K562 (cell line): ENCODE measurements at regions not wholly inside any gene's neighbourhood (a gene's known extent, or its start where the extent isn't known, plus 50 kb on each side); places are given as distances from the start of the nearest gene placed in this dataset.

Experiments used
- ATAC-seq: fragments of 200-7000 bp; cut with Tn5 transposase; 3 replicates; pipeline ENCODE4 v1.9.1; 2020; ENCODE audit warnings: moderate library complexity
- BruUV-seq: library from RNA; stranded (reverse); fragments of 400-500 nt; replicated peaks from 2 replicates; lab custom pipeline; 2021; lab: Mats Ljungman, UMichigan
- CTCF ChIA-PET: fragments of 300-600 bp; formaldehyde crosslinking; extraction: SDS; loops from one replicate; lab custom pipeline; 2021; ENCODE audit warnings: low intra/inter-chr PET ratio; lab: Yijun Ruan, JAX
- POLR2A ChIA-PET: fragments of 300-600, 350-650 bp; sonication (Branson Sonifier 250); formaldehyde crosslinking; extraction: SDS; loops from one replicate; lab custom pipeline; 2021; ENCODE audit warnings: antibody characterized with exemption, inconsistent platforms; lab: Yijun Ruan, JAX
- DNase-seq, 4 experiments: peaks; one replicate each; pipeline versions ENCODE4 v3.0.0 to v3.0.0-alpha.2; 2011 to 2018; ENCODE audit warnings: low spot score in 3 of 4, mixed read lengths in 3 of 4; ENCODE audit errors: extremely low read depth in 1 of 4
- FAIRE-seq: peaks from 2 replicates; lab custom pipeline; 2011; peaks lifted over from hg19 to GRCh38; lab: Jason Lieb, UNC
- H2AFZ ChIP-seq: 2 replicates; pipeline ENCODE4 v1.6.0; 2011; ENCODE audit warnings: low read depth, low read length, control low read depth, inconsistent platforms
- H3K27ac ChIP-seq: fragments of 200-600 bp; 3 replicates; pipeline ENCODE4 v1.8.0; 2011; ENCODE audit warnings: low read depth, mild to moderate bottlenecking, control low read depth, inconsistent platforms, low read length, moderate library complexity, mixed read lengths; ENCODE audit errors: extremely low read depth
- H3K27me3 ChIP-seq, 2 experiments: fragments of 300-600 bp in 1 of 2; 2 replicates in 1 of 2; 3 replicates in 1 of 2; pipeline versions ENCODE4 v1.6.0 to v1.8.0; 2011; ENCODE audit warnings: inconsistent platforms in 2 of 2, low read length in 2 of 2, mild to moderate bottlenecking in 1 of 2, mixed read lengths in 1 of 2, moderate library complexity in 1 of 2; ENCODE audit not compliant: control insufficient read depth in 2 of 2, insufficient read depth in 2 of 2
- H3K36me3 ChIP-seq: fragments of 300-600 bp; 3 replicates; pipeline ENCODE4 v1.8.0; 2011; ENCODE audit warnings: mild to moderate bottlenecking, low read length, inconsistent platforms; ENCODE audit not compliant: control insufficient read depth, insufficient read depth
- H3K4me1 ChIP-seq, 2 experiments: fragments of 200-600 bp in 1 of 2; replicated peaks in 1 of 2; 2 replicates in 1 of 2; 3 replicates in 1 of 2; pipeline versions ENCODE4 v1.5.1 to v1.8.0; 2011; ENCODE audit warnings: inconsistent platforms in 2 of 2, low read length in 2 of 2, mild to moderate bottlenecking in 1 of 2, mixed read lengths in 1 of 2, moderate library complexity in 1 of 2; ENCODE audit not compliant: control insufficient read depth in 2 of 2, insufficient read depth in 2 of 2
- H3K4me2 ChIP-seq: 2 replicates; pipeline ENCODE4 v1.6.1; 2011; ENCODE audit warnings: low read length, control low read depth, inconsistent platforms, mixed read lengths; ENCODE audit not compliant: insufficient read depth
- H3K4me3 ChIP-seq: fragments of 200-600 bp; sonication (generic), shearing (Covaris generic); 2 replicates; pipeline ENCODE4 v1.5.1; 2016; ENCODE audit warnings: control low read depth, inconsistent platforms
- H3K79me2 ChIP-seq: fragments of 200-600 bp; 3 replicates; pipeline ENCODE4 v1.8.0; 2011; ENCODE audit warnings: low read length, inconsistent platforms; ENCODE audit not compliant: control insufficient read depth, insufficient read depth
- H3K9ac ChIP-seq, 2 experiments: 2 replicates each; pipeline versions ENCODE4 v1.6.0 to v1.6.1; 2011; ENCODE audit warnings: low read depth in 2 of 2, low read length in 2 of 2, control low read depth in 1 of 2, inconsistent platforms in 1 of 2, mild to moderate bottlenecking in 1 of 2, mixed read lengths in 1 of 2; ENCODE audit not compliant: insufficient read depth in 1 of 2
- H3K9me1 ChIP-seq: one replicate; pipeline ENCODE4 v1.6.0; 2011; ENCODE audit warnings: inconsistent platforms, mild to moderate bottlenecking, low read length, moderate library complexity; ENCODE audit not compliant: control insufficient read depth, insufficient read depth
- H3K9me3 ChIP-seq: replicated peaks from 2 replicates; pipeline ENCODE4 v1.5.1; 2011; ENCODE audit warnings: low read depth, low read length, inconsistent platforms; ENCODE audit not compliant: control insufficient read depth, insufficient read depth
- H4K20me1 ChIP-seq: replicated peaks from 2 replicates; pipeline ENCODE4 v1.6.1; 2011; ENCODE audit warnings: low read length, inconsistent platforms, mixed read lengths; ENCODE audit not compliant: control insufficient read depth, insufficient read depth
- CTBP1 ChIP-seq: fragments of 450-650 bp; IDR thresholded peaks from 2 replicates; pipeline ENCODE4 v1.6.1; 2016; ENCODE audit warnings: borderline replicate concordance
- FOXM1 ChIP-seq, 2 experiments: fragments of 450-650 bp in 1 of 2; sonication (generic) in 1 of 2; formaldehyde crosslinking in 1 of 2; IDR thresholded peaks; 2 replicates each; pipeline versions ENCODE4 v1.6.1 to v1.9.0; 2017 to 2022; ENCODE audit warnings: low read depth in 2 of 2, mild to moderate bottlenecking in 2 of 2, missing genetic modification reagents in 1 of 2, moderate library complexity in 1 of 2
- FUS ChIP-seq: fragments of 200-400 bp; formaldehyde crosslinking; optimal IDR thresholded peaks from 2 replicates; pipeline ENCODE3; 2017; ENCODE audit warnings: low read depth, low read length
- NFXL1 ChIP-seq: fragments of 450-650 bp; formaldehyde crosslinking; IDR thresholded peaks from 2 replicates; pipeline ENCODE4 v1.4.0; 2021; ENCODE audit warnings: mild to moderate bottlenecking
- ZEB2 ChIP-seq: fragments of 450-650 bp; IDR thresholded peaks from 2 replicates; pipeline ENCODE4 v1.6.1; 2016
- ZNF23 ChIP-seq: fragments of 250-450 bp; sonication (Bioruptor Pico); IDR thresholded peaks from 2 replicates; pipeline ENCODE4 v1.4.0; 2020; ENCODE audit warnings: mild to moderate bottlenecking
- WGBS: fragments of 100-300 bp; shearing (Covaris generic); methylation state at CpG from one replicate; pipeline ENCODE4 v1.1.6; 2016; ENCODE audit warnings: low coverage, mixed read lengths; ENCODE audit not compliant: insufficient coverage; ENCODE audit errors: missing lambda C conversion rate; 5-methylcytosine and 5-hydroxymethylcytosine counted together
- in situ Hi-C: fragments of 300-500 bp; cut with MboI; formaldehyde crosslinking; loops from 4 replicates; pipeline ENCODE4 v1.15.0; 2018; ENCODE audit warnings: inconsistent platforms, mixed read lengths
- intact Hi-C: fragments of 100-400 bp; cut with micrococcal nuclease; formaldehyde crosslinking; loops from 2 replicates; pipeline ENCODE4 v1.14.2; 2022
- TF ChIP-seq, protein P1 (sequence below): sonication (generic); formaldehyde crosslinking; IDR thresholded peaks from 2 replicates; pipeline ENCODE4 v1.5.0; 2020; ENCODE audit warnings: missing genetic modification reagents
- TF ChIP-seq, protein P2 (sequence below), 2 experiments: fragments of 200-800 bp in 1 of 2; sonication (Bioruptor generic) in 1 of 2; sonication (generic) in 1 of 2; formaldehyde crosslinking in 1 of 2; IDR thresholded peaks in 1 of 2; conservative IDR thresholded peaks in 1 of 2; 2 replicates each; pipeline versions ENCODE4 v1.5.0 to v1.6.1; 2016 to 2020; ENCODE audit warnings: missing compliant biosample characterization in 1 of 2, missing genetic modification characterization in 1 of 2, missing genetic modification reagents in 1 of 2
- TF ChIP-seq, protein P3 (sequence below): sonication (generic); formaldehyde crosslinking; IDR thresholded peaks from 2 replicates; pipeline ENCODE4 v1.8.0; 2023; ENCODE audit warnings: missing genetic modification reagents, mild to moderate bottlenecking, borderline replicate concordance
- TF ChIP-seq, protein P4 (sequence below): fragments of 250-450 bp; sonication (Bioruptor Pico); IDR thresholded peaks from 2 replicates; pipeline ENCODE4 v1.8.0; 2021; ENCODE audit warnings: moderate library complexity, mild to moderate bottlenecking, inconsistent platforms

DNA sequence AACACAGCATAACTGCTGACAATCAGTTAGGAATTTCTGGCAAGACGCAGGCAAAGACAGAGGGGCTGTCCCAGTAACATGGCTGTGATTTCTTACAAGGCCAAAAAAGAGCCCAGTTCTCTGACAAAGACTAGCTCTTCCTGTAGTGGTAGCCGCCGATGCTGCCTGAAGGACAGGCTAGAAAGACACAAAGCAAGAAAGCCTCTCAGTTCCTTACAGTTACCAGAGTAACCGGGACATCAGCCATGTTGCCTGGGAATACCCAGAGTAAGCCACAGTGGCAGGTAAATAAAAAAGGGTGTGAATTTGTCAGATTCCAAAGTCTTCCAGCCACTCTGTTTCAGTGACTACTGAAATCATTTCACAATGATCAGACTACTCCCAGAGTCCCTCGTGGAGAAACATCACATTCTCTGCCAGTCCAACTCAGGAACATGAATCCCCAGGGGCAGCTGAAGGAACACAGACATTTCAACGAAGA lies 493.6 kb upstream of the ADAMTS9 start:
- TF ChIP-seq FOXM1 (IDR thresholded peaks at IDR 0.05; ENCODE audit: low read depth) = no peak
- no peak for TF ChIP-seq FOXM1 (CRISPR knock-in tag; IDR thresholded peaks at IDR 0.05; ENCODE audit: low read depth)
- TF ChIP-seq, protein P1, sequence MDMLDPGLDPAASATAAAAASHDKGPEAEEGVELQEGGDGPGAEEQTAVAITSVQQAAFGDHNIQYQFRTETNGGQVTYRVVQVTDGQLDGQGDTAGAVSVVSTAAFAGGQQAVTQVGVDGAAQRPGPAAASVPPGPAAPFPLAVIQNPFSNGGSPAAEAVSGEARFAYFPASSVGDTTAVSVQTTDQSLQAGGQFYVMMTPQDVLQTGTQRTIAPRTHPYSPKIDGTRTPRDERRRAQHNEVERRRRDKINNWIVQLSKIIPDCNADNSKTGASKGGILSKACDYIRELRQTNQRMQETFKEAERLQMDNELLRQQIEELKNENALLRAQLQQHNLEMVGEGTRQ = no peak
- TF ChIP-seq, protein P2, sequence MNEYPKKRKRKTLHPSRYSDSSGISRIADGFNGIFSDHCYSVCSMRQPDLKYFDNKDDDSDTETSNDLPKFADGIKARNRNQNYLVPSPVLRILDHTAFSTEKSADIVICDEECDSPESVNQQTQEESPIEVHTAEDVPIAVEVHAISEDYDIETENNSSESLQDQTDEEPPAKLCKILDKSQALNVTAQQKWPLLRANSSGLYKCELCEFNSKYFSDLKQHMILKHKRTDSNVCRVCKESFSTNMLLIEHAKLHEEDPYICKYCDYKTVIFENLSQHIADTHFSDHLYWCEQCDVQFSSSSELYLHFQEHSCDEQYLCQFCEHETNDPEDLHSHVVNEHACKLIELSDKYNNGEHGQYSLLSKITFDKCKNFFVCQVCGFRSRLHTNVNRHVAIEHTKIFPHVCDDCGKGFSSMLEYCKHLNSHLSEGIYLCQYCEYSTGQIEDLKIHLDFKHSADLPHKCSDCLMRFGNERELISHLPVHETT (CRISPR knock-in tag; conservative IDR thresholded peaks at IDR 0.05 in 1 of 2, IDR thresholded peaks at IDR 0.05 in 1 of 2) = no peak
- no peak for TF ChIP-seq NFXL1 (CRISPR knock-in tag)
- no peak for TF ChIP-seq FUS
- TF ChIP-seq CTBP1 = no peak
- TF ChIP-seq, protein P3, sequence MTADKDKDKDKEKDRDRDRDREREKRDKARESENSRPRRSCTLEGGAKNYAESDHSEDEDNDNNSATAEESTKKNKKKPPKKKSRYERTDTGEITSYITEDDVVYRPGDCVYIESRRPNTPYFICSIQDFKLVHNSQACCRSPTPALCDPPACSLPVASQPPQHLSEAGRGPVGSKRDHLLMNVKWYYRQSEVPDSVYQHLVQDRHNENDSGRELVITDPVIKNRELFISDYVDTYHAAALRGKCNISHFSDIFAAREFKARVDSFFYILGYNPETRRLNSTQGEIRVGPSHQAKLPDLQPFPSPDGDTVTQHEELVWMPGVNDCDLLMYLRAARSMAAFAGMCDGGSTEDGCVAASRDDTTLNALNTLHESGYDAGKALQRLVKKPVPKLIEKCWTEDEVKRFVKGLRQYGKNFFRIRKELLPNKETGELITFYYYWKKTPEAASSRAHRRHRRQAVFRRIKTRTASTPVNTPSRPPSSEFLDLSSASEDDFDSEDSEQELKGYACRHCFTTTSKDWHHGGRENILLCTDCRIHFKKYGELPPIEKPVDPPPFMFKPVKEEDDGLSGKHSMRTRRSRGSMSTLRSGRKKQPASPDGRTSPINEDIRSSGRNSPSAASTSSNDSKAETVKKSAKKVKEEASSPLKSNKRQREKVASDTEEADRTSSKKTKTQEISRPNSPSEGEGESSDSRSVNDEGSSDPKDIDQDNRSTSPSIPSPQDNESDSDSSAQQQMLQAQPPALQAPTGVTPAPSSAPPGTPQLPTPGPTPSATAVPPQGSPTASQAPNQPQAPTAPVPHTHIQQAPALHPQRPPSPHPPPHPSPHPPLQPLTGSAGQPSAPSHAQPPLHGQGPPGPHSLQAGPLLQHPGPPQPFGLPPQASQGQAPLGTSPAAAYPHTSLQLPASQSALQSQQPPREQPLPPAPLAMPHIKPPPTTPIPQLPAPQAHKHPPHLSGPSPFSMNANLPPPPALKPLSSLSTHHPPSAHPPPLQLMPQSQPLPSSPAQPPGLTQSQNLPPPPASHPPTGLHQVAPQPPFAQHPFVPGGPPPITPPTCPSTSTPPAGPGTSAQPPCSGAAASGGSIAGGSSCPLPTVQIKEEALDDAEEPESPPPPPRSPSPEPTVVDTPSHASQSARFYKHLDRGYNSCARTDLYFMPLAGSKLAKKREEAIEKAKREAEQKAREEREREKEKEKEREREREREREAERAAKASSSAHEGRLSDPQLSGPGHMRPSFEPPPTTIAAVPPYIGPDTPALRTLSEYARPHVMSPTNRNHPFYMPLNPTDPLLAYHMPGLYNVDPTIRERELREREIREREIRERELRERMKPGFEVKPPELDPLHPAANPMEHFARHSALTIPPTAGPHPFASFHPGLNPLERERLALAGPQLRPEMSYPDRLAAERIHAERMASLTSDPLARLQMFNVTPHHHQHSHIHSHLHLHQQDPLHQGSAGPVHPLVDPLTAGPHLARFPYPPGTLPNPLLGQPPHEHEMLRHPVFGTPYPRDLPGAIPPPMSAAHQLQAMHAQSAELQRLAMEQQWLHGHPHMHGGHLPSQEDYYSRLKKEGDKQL (CRISPR knock-in tag) = no peak
- TF ChIP-seq ZEB2 = no peak
- TF ChIP-seq, protein P4, sequence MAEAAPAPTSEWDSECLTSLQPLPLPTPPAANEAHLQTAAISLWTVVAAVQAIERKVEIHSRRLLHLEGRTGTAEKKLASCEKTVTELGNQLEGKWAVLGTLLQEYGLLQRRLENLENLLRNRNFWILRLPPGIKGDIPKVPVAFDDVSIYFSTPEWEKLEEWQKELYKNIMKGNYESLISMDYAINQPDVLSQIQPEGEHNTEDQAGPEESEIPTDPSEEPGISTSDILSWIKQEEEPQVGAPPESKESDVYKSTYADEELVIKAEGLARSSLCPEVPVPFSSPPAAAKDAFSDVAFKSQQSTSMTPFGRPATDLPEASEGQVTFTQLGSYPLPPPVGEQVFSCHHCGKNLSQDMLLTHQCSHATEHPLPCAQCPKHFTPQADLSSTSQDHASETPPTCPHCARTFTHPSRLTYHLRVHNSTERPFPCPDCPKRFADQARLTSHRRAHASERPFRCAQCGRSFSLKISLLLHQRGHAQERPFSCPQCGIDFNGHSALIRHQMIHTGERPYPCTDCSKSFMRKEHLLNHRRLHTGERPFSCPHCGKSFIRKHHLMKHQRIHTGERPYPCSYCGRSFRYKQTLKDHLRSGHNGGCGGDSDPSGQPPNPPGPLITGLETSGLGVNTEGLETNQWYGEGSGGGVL (CRISPR knock-in tag) = no peak
- no peak for TF ChIP-seq ZNF23
- TF ChIP-seq, all 486 proteins: peak for 0
- Histone ChIP-seq H3K27ac (no peak overlapping the region), H3K9me1 (no peaks in the 10 kb centered on the region), H4K20me1 (no peaks in the 10 kb centered on the region), H3K4me3 (no peak overlapping the region), H3K9ac (no peak overlapping the region), H3K4me2 (no peak overlapping the region), H3K27me3 (no peaks in the 10 kb centered on the region), H3K4me1 (no peaks in the 10 kb centered on the region), H3K9me3 (no peaks in the 10 kb centered on the region), H3K79me2 (no peaks in the 10 kb centered on the region), H2AFZ (no peak overlapping the region), H3K36me3 (no peaks in the 10 kb centered on the region)
- intact Hi-C loops = no loop called here
- ChIA-PET POLR2A (interaction anchor here (0.6 kb wide), 1 partner anchor 8 kb away, joined by 3 read pairs; no protein-coding TSS in a partner anchor), CTCF (no interaction called here)
- no peak for ATAC-seq
- no TSS peak for BruUV-seq
- no peak for FAIRE-seq
- in situ Hi-C loops = no loop called here
- WGBS = 4% methylated on average over 6 of the region's 6 CpGs
- DNase-seq = no peak
